Smooth muscle cell of the brain vasculature (primary cell): ENCODE measurements at regions not wholly inside any gene's neighbourhood (a gene's known extent, or its start where the extent isn't known, plus 50 kb on each side); places are given as distances from the start of the nearest gene placed in this dataset.
"Not testable (repeated sequence)": the region's sequence is repeated elsewhere in the genome, so short reads cannot be mapped to it uniquely, and the experiment has no call there.

Experiments used
- DNase-seq: peaks from one replicate; pipeline ENCODE4 v3.0.0-alpha.2; 2012; ENCODE audit warnings: low read depth, low spot score

GRCh38 chr6:119821380-119821779, 471.8 kb upstream of the MAN1A1 start:
- DNase-seq, result no peak

GRCh38 chr6:119818876-119819275, 469.3 kb upstream of the MAN1A1 start:
- no peak for DNase-seq

DNA sequence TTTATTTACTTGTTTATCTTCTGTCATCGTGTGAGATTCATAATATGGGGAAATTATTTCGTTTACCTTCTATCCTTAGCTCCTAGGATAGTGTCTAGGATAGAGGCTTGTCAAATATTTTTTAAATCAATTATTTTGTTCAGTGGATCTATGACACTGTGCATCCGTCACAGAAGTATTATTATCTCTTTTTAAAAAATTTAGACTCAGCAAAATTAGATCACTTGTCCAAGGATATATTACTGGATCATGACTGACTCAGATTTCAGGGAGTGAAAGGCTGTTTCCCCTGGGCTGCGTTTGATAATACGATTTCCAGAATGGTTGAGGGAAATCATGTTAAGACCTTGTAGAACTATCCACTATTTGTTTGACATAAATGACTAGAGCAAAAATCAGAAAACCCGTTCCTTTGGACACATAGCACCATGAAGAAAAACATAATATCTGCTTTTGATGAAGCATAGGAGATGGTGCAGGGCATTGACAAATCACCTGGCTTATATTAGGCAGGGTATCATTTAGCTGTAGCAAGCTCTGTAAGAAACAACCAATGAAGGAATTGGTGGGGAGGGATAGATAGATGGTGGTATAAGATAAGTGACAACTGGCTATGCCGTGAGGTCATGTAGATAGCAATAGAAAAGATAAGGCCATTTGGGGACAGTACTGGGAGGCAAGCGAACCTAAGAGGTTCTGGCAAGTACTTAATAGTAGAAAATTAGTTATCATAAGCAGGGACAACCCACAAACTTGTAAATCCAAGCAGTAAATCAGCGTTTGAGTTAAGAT, 465.2 kb upstream of the MAN1A1 start:
- DNase-seq, result no peak

- no peak for DNase-seq
Observed at GRCh38 chr6:119802464-119802863, 452.9 kb upstream of the MAN1A1 start.

- no peak for DNase-seq
Observed at GRCh38 chr6:119801056-119801455, 451.5 kb upstream of the MAN1A1 start.

GRCh38 chr6:119800526-119800925, 451.0 kb upstream of the MAN1A1 start:
- DNase-seq, result no peak

DNA sequence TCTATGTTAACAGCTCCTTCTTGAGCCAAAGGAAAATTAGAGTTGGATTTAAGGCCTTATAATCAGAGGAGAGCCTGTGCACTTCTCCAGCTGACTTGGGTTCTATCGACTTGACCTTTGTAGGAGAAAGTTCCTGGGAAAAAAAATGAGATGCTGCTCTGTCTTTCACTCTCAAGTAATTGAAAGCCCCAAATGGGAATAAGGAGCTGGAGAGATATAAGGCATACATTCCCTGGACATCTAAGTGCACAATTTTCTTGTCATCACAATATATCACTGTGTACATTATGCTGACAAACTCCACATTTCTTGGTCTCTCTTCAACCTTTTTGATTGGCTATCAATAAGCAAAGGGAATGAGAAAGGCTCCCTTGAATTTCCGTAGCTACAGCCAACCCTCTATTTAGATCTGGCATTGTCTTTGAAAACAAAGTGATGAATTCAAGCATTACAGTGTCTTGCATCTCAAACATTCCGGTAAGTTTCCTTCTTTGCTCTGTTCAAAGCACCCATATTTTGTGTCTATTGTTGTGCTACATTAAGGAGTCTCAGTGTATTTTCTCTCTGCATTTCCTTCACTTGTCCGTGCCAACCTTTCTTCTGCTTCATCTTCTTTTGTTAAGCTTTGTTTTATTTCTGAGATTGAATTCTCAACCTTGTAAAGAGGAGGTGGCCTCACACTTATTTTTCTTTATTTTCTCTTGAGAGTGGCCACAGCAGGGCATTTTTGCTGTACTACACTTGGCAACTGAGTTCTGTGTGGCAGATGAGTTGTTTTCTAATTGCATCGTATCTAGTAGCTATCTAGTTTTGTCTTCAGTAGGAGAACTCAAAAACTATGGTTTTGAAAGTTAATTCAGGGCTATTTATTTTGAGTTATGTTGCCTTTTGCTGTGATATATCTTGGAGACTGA, 450.3 kb upstream of the MAN1A1 start:
- no peak for DNase-seq

DNA sequence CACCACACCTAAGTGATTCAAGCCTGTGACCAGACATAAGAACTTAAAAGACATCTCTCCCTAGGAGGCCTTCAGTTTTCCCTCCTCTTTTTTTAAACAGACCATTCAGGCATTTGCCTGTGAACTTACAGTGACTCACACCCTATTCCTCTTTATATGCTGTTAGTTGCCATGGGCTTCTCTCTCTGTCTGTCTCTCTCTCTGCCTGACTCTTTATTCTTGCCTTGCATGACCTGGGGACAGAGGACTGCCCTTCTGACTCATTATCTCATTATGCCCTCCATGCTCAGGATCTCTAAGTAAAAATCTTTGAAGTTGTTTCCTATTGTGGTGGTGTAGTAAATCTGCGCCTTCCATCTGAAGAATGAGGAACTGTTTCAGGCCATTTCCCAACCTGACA, 442.2 kb upstream of the MAN1A1 start:
- no peak for DNase-seq

DNA sequence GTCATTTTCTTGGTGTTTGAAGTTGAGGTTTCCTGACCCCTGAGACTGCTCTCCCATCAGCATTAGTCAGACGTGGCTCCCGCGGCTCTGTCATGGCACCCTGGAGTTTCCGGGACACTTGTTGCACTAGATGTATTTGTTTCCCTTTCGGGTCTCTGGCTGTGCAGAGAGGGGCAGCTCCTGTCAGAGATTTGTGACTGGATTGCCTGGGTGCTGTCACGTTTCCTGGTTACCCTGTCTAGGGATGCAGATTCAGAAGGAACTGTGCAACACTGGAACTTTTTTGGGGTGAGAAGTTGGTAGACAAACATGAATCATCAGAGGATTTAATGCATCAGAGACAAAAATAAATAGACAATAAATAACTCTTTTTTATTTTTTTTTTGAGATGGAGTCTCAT, 431.8 kb upstream of the MAN1A1 start:
- DNase-seq, result peak; percentile 26

DNA sequence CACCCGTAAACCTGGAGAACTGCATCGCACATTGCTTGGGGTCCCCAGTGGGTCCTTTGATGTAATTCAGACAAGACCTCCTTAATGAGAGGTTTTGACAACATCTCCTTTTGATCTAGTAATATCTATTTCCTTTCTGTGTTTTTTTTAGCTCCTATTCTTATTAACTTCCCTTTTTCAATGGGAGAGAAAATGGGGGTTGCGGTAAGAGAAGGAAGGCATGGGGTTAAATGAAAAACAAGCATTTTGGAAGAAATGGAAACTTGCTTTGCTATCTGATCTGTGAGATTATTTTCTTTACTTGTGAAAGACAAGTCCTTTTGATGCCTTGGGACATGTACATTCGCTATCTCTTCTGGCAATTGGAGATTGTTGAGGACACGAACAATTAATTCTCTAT, 418.6 kb upstream of the MAN1A1 start:
- no peak for DNase-seq

- DNase-seq, result no peak
Observed at GRCh38 chr6:119764927-119765681, 415.5 kb upstream of the MAN1A1 start.

DNA sequence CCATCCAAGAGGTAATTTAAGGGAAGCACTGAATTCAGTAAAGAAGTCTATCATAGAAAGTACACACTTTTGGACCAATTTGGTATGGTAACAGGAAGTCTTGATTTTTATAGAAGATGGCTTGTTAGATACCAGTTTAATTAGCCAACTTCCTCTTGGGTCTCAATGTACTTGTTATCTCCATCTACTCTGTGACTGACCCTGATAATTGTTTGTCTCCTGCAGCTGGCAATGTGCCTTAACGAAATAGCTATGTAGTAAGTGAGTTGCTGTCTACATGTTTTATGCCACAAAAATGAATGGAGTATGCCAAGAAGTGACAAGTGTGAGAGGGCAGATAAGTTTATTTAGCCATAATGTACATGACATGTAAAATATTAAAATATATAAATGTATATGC, 410.5 kb upstream of the MAN1A1 start:
- DNase-seq, result no peak

- DNase-seq, result no peak
Observed at GRCh38 chr6:119758385-119758784, 408.8 kb upstream of the MAN1A1 start.

DNA sequence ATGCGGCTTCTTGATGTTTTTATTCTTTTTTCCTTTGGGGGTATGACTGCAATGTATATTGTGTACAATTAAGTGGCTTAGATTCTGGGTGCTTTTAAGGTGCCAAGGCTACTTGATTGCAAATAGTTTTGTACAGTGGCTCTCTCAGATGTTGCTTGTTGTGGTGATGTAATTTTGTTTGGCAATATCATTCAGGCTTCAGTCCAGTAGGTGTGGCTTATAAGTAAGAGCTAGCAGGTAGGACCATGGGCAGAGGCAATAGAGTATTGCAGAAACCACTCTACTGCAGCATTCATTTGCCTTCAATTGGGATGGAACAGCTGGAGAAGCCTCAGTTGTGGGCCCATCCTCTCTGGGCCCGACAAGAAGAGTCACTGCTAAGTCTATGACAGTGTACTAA, 407.9 kb upstream of the MAN1A1 start:
- DNase-seq, result no peak

GRCh38 chr6:119749335-119749734, 399.8 kb upstream of the MAN1A1 start:
- no peak for DNase-seq

DNA sequence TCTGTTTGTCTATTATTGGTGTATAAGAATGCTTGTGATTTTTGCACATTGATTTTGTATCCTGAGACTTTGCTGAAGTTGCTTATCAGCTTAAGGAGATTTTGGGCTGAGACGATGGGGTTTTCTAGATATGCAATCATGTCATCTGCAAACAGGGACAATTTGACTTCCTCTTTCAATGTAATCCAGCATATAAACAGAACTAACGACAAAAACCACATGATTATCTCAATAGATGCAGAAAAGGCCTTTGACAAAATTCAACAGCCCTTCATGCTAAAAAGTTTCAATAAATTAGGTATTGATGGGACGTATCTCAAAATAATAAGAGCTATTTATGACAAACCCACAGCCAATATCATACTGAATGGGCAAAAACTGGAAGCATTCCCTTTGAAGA, 399.0 kb upstream of the MAN1A1 start:
- DNase-seq, result not testable (repeated sequence)

DNA sequence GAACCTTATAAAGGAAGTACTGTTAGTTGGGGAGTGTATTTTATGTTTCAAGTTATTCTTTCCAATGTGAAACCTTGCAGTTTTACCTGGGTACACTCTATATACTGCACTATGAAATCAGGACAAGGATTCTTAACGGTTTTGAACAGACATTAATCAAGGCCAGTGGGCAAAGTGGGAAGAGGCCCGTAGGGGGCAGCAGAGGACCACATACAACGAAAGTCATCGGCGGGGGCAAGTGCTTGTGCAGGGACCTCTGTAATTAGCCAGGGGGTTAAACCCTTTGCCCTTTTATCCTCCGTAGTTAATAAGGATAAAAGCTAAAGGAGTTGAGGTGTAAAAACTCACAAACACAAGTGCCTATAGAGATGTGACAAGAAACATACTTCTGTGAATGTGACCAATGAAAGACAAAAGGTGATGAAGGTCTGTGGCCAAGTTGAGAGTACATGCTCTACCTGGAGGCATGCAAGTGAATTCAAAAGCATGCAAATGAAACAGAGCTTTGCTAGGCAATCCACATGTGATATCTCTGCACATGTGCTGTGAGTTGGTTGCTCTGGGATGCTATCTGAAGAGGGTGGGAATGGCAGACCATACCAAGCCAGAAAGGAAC, 392.7 kb upstream of the MAN1A1 start:
- DNase-seq, result peak; percentile 28

GRCh38 chr6:119739769-119740168, 390.2 kb upstream of the MAN1A1 start:
- no peak for DNase-seq

- DNase-seq, result no peak
Observed at GRCh38 chr6:119738425-119738824, 388.9 kb upstream of the MAN1A1 start.

- DNase-seq, result no peak
Observed at GRCh38 chr6:119736296-119737021, 386.9 kb upstream of the MAN1A1 start.

- no peak for DNase-seq
Observed at GRCh38 chr6:119735530-119735929, 386.0 kb upstream of the MAN1A1 start.
